ENCODE measurements at regions not wholly inside any gene's neighbourhood (a gene's known extent, or its start where the extent isn't known, plus 50 kb on each side); places are given as distances from the start of the nearest gene placed in this dataset.

GRCh38 chr2:207225773-207226172 lies 60.0 kb upstream of the KLF7 start:
- Histone ChIP-seq H3K27me3 (replicated peaks in 1 of 7) (no peaks in the 10 kb centered on the region), H3K27ac (no peak overlapping the region), H3K9me3 (no peaks in the 10 kb centered on the region), H3K4me3 (no peak overlapping the region), H3K36me3 (no peaks in the 10 kb centered on the region), H3K4me1 (peaks cover 0 to 48% (median 22%) of the 10 kb centered on the region in 6 donors)
- intact Hi-C loops (cut with DNase I; ENCODE audit: low total_unique reads) = no loop called here
- WGBS, 5 donors = 57 to 77% (median 73%) methylated on average over 6 of the region's 6 CpGs
- no peak for DNase-seq
- TF ChIP-seq POLR2A (IDR thresholded peaks at IDR 0.05) = no peak
- no peak for TF ChIP-seq CTCF (IDR thresholded peaks at IDR 0.05 in 8 of 11, conservative IDR thresholded peaks at IDR 0.05 in 3 of 11)
- no peak for TF ChIP-seq POLR2AphosphoS5 (IDR thresholded peaks at IDR 0.05)

DNA sequence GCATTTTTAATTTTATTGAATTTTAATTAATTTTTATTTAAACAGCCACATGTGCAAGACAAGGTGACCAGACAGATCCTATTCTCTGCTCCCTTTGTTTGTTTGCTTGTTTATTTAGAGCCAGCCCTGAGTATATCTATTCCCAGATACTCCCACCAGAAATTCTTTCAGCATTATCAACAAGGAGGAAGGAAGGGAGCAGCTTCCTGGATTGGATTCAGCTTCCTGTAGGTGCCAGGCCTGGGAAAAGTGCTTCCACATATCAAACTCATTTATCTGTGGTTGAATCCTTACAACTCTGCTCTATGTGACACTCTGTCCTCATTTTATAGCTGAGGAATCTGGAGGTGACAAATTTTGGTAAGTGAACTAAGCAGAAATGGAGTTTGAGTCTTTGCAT lies 60.5 kb upstream of the KLF7 start:
- no peaks in the 10 kb centered on the region for H3K27me3 ChIP-seq (replicated peaks in 1 of 7)
- intact Hi-C loops (cut with DNase I; ENCODE audit: low total_unique reads) = no loop called here
- TF ChIP-seq POLR2AphosphoS5 (IDR thresholded peaks at IDR 0.05) = no peak
- TF ChIP-seq POLR2A (IDR thresholded peaks at IDR 0.05) = no peak
- H3K9me3 ChIP-seq = no peaks in the 10 kb centered on the region
- no peak for DNase-seq
- H3K27ac ChIP-seq = peak overlapping the region in 2 of 8 donors; percentile 22 to 40
- H3K36me3 ChIP-seq = no peaks in the 10 kb centered on the region
- peaks cover 0 to 53% (median 26%) of the 10 kb centered on the region in 6 donors for H3K4me1 ChIP-seq
- H3K4me3 ChIP-seq = no peak overlapping the region

- Histone ChIP-seq H3K9me3 (no peaks in the 10 kb centered on the region), H3K27ac (peak overlapping the region in 3 of 8 donors; percentile 19 to 40 (median 22)), H3K36me3 (no peaks in the 10 kb centered on the region), H3K4me1 (peaks cover 0 to 57% (median 28%) of the 10 kb centered on the region in 6 donors), H3K27me3 (replicated peaks in 1 of 7) (no peaks in the 10 kb centered on the region), H3K4me3 (no peak overlapping the region)
- WGBS, 5 donors = 73 to 88% (median 77%) methylated on average over 4 of the region's 4 CpGs
- TF ChIP-seq CTCF (IDR thresholded peaks at IDR 0.05 in 8 of 11, conservative IDR thresholded peaks at IDR 0.05 in 3 of 11) = no peak
- TF ChIP-seq POLR2A (IDR thresholded peaks at IDR 0.05) = no peak
- no peak for TF ChIP-seq POLR2AphosphoS5 (IDR thresholded peaks at IDR 0.05)
- intact Hi-C loops (cut with DNase I; ENCODE audit: low total_unique reads) = no loop called here
- DNase-seq = no peak
These were observed 60.9 kb upstream of the KLF7 start for GRCh38 chr2:207226671-207227061.

GRCh38 chr2:207227062-207227748 lies 61.5 kb upstream of the KLF7 start:
- intact Hi-C loops (cut with DNase I; ENCODE audit: low total_unique reads) = no loop called here
- Histone ChIP-seq H3K27me3 (replicated peaks in 1 of 7) (no peaks in the 10 kb centered on the region), H3K36me3 (no peaks in the 10 kb centered on the region), H3K4me3 (no peak overlapping the region), H3K9me3 (no peaks in the 10 kb centered on the region), H3K27ac (peak overlapping the region in 3 of 8 donors; percentile 19 to 40 (median 22)), H3K4me1 (peaks cover 0 to 59% (median 28%) of the 10 kb centered on the region in 6 donors)
- no peak for DNase-seq
- WGBS, 5 donors = 75 to 85% (median 79%) methylated on average over 18 of the region's 18 CpGs
- no peak for TF ChIP-seq POLR2A (IDR thresholded peaks at IDR 0.05)
- TF ChIP-seq POLR2AphosphoS5 (IDR thresholded peaks at IDR 0.05) = no peak
- TF ChIP-seq CTCF (IDR thresholded peaks at IDR 0.05 in 8 of 11, conservative IDR thresholded peaks at IDR 0.05 in 3 of 11) = no peak
